ENCODE measurements at regions not wholly inside any gene's neighbourhood (a gene's known extent, or its start where the extent isn't known, plus 50 kb on each side); places are given as distances from the start of the nearest gene placed in this dataset.

GRCh38 chr18:71329563-71329962, 1040.7 kb downstream of the SOCS6 start:
- DNase-seq (ENCODE audit: low spot score) = no peak
- H3K27ac ChIP-seq = no peak overlapping the region
- H3K4me3 ChIP-seq = no peak overlapping the region
- no peak for TF ChIP-seq CTCF (IDR thresholded peaks at IDR 0.05)

GRCh38 chr18:71329114-71329513, 1040.3 kb downstream of the SOCS6 start:
- TF ChIP-seq CTCF (IDR thresholded peaks at IDR 0.05) = no peak
- Histone ChIP-seq H3K27ac (no peak overlapping the region), H3K4me3 (no peak overlapping the region)
- no peak for DNase-seq (ENCODE audit: low spot score)

- no peak overlapping the region for H3K4me3 ChIP-seq
- no peak for DNase-seq (ENCODE audit: low spot score)
- H3K27ac ChIP-seq = no peak overlapping the region
- no peak for TF ChIP-seq CTCF (IDR thresholded peaks at IDR 0.05)
These were observed 1039.0 kb downstream of the SOCS6 start for GRCh38 chr18:71327850-71328249.

GRCh38 chr18:71327441-71327840, 1038.6 kb downstream of the SOCS6 start:
- H3K27ac ChIP-seq = no peak overlapping the region
- no peak for DNase-seq (ENCODE audit: low spot score)

GRCh38 chr18:71326826-71327225, 1038.0 kb downstream of the SOCS6 start:
- H3K4me3 ChIP-seq = no peak overlapping the region
- DNase-seq (ENCODE audit: low spot score) = no peak
- TF ChIP-seq CTCF (IDR thresholded peaks at IDR 0.05) = no peak
- no peak overlapping the region for H3K27ac ChIP-seq

More at GRCh38 chr18:71327441-71327840, 1038.6 kb downstream of the SOCS6 start:
- TF ChIP-seq CTCF (IDR thresholded peaks at IDR 0.05) = no peak
- no peak overlapping the region for H3K4me3 ChIP-seq

- Histone ChIP-seq H3K27ac (no peak overlapping the region), H3K4me3 (no peak overlapping the region)
- TF ChIP-seq CTCF (IDR thresholded peaks at IDR 0.05) = no peak
- DNase-seq (ENCODE audit: low spot score) = no peak
These were observed 1035.5 kb downstream of the SOCS6 start for GRCh38 chr18:71324356-71324755.

- no peak for DNase-seq (ENCODE audit: low spot score)
- Histone ChIP-seq H3K27ac (no peak overlapping the region), H3K4me3 (no peak overlapping the region)
- TF ChIP-seq CTCF (IDR thresholded peaks at IDR 0.05) = no peak
These were observed 1033.4 kb downstream of the SOCS6 start for GRCh38 chr18:71322201-71322600.
